Stimulated activated naive CD8-positive, alpha-beta T cell treated with anti-CD3 and anti-CD28 coated beads, Interleukin-15, Interleukin-2, amounts not matched to agents 100 U/mL and 50 U/mL, for 24 hours (primary cell): ENCODE measurements at regions not wholly inside any gene's neighbourhood (a gene's known extent, or its start where the extent isn't known, plus 50 kb on each side); places are given as distances from the start of the nearest gene placed in this dataset.

ENCODE experiments used
- ATAC-seq: fragments of 150-1000 bp; cut with Tn5 transposase; one replicate; pipeline ENCODE4 v1.10.0; 2021
- DNase-seq: peaks from one replicate; pipeline ENCODE4 v3.0.0; 2021

- no peak for ATAC-seq
Observed at GRCh38 chr16:56090076-56090475, 101.2 kb upstream of the GNAO1 start.

GRCh38 chr16:56087626-56088025 is 103.7 kb upstream of the GNAO1 start:
- DNase-seq (no peak), ATAC-seq (no peak)

More at GRCh38 chr16:56090076-56090475, 101.2 kb upstream of the GNAO1 start:
- DNase-seq, result no peak

GRCh38 chr16:56081371-56081770 is 109.9 kb upstream of the GNAO1 start:
- ATAC-seq (no peak), DNase-seq (no peak)

DNA sequence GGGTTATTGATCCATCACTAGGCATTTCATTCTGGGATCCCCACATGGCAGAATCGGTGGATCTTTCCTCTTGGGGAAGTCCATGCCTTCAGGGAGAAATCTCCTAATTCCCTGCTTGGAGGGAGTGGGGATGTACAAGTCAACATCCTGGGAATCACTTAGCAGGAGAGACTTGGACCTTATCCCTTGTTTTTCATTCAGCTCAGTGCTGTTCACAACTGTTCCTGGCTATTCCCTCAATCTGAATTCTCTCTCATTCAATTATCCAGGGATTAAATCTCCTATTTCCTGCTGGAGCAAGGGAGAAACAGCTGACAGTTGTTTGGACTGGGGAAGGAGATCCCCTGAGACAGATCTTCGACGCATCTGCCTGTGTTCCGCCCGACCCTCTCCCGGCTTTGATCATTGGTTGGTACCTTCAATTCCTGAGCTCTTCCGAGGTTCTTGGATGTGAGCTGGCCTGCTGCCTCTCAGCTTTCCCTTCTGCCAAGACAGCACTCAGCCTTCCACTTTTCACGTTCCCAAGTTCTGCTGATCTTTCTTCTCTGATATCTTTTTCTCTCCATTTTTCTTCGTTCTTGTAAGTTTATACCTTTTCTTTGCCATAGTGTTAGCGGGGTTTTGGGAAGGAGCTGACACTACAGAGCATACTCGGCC is 115.4 kb upstream of the GNAO1 start:
- no peak for ATAC-seq
- no peak for DNase-seq

GRCh38 chr16:56073508-56073907 is 117.8 kb upstream of the GNAO1 start:
- DNase-seq (no peak), ATAC-seq (no peak)

DNA sequence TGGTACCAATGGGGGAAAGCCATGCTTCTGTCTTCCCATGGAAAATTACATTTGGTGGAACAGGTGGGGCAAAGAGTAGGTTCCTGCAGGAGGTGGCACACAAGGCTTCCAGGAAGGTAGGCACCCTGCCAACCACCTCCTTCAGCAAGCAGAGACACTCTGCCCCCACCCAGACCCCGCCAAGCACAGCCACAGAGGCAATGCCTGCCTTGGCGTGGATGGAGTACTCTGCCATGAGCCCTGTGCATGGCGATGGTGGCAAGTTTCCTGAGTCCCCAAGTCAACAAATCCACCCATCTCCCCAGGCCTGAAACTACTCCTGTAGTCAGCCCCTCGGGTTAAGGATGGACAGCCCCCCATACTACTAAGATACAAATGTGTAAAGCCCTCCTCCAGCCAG is 119.2 kb upstream of the GNAO1 start:
- DNase-seq (no peak), ATAC-seq (no peak)

DNA sequence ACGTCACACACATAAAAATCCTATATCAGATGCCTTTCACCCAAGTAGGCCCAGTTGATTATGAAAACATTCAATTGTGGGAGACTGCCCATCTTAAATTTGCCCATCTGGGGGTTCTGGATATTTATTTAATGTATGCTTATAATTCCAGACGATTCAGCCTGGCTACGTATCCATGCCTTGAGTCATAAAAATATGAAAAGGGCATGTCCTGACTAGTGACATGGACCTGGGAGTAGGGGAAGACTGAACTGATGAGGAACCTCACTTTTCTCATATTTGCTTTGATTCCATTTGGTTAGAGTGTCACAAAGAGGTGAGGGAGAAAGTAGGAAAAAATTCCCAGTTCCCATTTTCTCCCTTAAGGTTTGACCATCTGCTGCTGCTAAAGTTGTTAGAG is 122.5 kb upstream of the GNAO1 start:
- DNase-seq (no peak), ATAC-seq (no peak)

DNA sequence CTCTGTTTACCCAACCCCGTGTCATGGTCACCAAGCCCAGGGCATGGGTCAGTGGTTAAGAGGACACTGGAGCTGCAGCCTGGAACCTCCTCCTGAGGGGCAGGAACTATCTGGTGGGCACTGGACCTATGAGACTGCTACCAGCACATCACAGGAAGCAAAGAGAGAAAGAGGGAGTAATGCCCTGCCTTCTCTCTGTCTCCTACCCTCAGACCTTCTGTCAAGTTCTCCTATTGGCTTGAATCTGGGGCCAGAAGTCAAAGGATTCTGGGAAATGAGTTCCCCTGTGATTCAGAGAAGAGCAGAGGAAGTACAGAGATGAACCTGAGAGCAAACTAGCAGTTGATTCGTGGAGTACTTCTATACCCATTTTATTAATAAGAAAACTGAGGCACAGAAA is 123.0 kb upstream of the GNAO1 start:
- ATAC-seq (no peak), DNase-seq (no peak)

DNA sequence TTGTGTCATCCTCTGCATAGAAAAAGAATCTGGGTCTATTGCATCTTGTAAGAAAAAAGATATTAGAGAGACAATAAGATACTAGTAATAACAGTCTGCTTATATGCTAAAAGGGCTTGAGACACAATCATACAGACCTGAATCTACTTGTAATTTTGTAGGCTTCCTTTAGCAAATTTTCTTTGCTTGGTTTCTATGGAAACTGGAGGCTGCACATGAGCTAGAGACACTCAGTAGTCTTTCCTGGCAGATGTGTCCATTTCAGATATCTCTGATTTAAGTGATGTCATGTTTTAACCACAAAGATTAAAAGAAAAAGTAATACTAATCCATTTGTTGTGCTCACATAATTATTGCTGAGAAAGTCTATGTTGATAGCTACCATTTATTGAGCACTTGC is 123.9 kb upstream of the GNAO1 start:
- DNase-seq, result no peak
- ATAC-seq, result no peak

GRCh38 chr16:56066617-56067016 is 124.7 kb upstream of the GNAO1 start:
- DNase-seq (no peak), ATAC-seq (no peak)

DNA sequence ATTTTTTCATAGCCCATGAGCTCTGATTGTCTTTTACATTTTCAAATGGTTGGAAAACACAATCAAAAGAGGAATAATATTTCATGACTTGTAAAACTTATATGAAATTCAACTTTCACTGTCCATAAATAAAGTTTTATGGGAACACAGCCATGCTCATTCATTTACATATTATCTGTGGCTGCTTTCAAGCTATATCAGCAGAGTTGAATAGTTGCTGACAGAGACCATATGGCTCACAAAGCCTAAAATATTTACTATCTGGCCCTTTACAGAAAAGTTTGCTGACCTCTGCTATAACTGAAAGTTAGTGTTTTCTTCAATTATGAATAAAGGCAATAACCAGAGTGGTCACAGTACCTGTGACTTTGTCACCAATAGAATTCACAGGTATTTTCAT is 128.2 kb upstream of the GNAO1 start:
- no peak for ATAC-seq

DNA sequence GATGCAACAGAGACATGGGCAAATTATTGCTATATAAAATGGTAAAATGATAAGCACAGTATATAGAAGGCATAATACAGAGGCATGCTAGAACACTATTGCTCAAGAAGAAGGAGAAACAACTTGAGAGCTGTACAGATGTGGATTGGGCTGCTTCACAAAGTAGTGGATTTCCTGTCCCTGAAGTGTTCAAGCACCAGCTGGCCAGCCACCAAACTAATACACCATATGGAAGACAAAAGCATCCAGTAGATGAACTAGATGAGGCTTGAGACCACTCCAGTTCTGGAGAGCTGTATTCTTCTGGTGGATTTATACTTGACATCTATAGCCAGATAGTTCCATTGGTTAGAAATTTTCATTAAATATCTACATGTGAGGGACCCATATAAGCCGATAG is 134.1 kb upstream of the GNAO1 start:
- no peak for ATAC-seq
- DNase-seq, result no peak

More for the DNA sequence above, 128.2 kb upstream of the GNAO1 start:
- no peak for DNase-seq

DNA sequence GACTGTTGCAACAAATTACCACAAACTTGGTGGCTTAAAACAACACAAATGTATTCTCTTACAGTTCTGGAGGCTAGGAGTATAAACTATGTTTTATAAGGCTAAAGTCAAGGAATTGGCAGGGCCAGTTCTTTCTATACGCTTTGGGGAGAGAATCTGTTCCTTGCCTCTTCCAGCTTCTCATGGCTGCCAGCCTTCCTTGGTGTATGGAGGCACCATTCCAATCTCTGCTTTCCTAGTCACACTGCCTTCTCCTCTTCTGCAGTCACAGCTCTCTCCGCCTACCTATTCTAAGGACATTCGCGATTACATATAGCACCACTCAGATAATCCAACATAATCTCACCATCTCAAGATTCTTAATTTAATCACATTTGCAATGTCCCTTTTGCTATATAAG is 140.4 kb upstream of the GNAO1 start:
- ATAC-seq, result no peak
- no peak for DNase-seq

- ATAC-seq (peak; percentile 32), DNase-seq (no peak)
Observed at GRCh38 chr16:56048425-56049105, 142.7 kb upstream of the GNAO1 start.

DNA sequence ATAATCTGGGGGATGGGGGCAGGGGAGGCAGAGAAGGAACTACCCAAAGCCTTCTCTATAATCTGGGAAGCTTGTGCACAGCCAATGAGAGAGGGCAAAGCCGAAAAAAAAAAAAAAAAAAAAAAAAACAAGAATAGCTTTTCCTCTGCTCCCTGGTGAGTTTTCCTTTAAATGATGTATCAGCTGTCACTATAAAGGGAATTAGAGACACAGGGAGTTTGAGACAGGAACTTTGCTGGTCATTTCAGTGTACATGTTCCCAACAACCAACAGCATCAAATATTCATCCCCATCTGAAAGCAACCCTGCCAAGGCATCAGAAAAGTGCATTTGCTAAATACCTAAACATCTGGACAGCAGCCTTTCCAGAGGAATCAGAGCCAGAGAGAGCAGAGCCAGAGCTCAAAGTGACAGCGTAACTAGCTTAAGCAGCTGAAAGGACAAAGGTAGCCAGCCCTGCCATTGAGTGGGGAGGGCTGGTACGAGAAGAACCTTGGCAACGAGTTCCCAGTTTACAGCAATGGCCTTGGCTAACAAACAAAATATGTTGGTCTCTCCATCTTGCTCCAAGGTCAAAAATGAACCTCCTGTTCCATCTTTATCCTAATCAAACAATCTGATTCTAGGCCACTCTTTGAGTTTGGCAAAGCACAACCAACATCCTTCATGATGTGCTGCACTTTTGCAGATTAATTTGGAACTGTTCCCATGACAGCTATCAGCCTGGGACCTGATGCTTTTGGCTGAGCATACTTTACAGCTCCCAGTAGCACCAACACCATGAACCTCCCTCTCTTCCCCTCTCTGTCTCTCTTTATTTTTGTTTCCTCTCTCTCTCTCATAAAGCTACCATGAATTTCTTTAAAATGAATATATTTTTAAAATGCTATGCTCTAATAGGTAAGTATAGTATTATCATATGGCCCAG is 143.7 kb upstream of the GNAO1 start:
- DNase-seq, result no peak
- ATAC-seq, result no peak

- no peak for ATAC-seq
Observed at GRCh38 chr16:56042416-56042815, 148.9 kb upstream of the GNAO1 start.

DNA sequence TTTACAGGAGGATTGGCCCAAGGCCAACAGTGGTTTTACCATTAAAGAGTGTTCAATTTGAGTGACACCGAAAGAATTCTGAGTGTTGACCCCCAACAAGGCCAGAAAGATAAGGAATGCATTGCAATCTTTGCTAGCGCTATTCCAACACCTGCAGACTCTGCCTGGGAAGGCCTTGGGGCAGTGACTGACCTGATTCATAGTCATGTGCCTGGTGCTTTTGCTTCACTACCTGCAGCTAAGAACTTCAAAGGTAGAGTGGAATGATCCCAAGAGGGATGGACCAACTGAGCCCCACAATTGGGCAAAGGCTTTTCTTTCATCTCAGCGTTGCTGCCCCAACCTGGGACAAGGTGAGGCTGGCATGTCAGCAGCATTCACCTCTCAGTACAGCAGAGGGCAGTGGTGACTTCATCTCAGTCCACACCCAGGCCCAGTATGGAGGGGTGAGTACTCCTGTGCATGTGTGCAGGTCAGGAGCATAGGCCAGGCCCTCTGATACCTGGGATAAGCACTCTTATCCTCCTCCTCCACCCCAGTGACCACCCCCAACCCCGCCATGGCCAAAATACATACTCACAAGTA is 149.6 kb upstream of the GNAO1 start:
- ATAC-seq (peak; percentile 28), DNase-seq (peak; percentile 25)

More at GRCh38 chr16:56042416-56042815, 148.9 kb upstream of the GNAO1 start:
- no peak for DNase-seq

GRCh38 chr16:56038564-56039098 is 152.7 kb upstream of the GNAO1 start:
- no peak for ATAC-seq
- DNase-seq, result no peak

GRCh38 chr16:56032072-56032471 is 156.9 kb upstream of the CES5A start:
- DNase-seq, result no peak

GRCh38 chr16:56029026-56029425 is 153.9 kb upstream of the CES5A start:
- DNase-seq, result no peak
- ATAC-seq, result no peak

More at GRCh38 chr16:56032072-56032471, 156.9 kb upstream of the CES5A start:
- ATAC-seq, result no peak

DNA sequence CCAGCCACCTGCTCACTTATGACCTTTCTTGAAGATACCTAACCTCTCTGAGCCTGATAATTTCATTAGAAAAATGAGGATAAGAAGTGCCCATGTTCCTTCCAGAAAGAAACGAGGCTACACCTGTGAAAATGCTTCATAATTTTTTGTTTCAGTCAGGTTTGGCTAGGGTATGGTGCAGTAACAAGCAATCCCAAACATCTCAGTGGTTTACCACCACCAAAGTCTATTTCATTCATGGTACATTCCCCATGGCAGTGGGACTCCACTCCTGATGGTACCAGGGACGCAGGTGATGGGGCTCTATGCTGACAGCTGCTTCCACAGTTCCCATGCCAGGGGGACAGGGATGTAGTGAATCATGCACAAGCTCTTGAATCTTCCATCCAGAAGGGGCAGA is 147.6 kb upstream of the CES5A start:
- no peak for DNase-seq
- no peak for ATAC-seq

DNA sequence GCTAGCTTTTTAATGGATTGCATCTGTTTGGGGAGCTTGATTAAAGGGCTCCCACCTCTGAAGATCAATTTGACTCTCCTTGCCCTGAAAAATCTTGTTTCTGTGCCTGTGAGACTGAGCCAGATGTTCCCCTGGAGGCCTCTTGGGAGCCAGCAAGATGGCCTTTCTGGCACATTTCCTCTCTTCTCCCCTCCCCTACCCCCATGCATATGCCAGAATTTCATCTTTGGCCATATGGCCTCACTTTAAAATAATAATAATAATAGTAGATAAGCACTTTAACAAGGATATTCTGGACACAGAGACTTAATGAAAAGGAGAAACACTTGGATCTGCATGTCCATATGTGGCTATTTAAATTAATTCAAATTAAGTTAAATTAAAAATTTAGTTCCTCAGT is 144.1 kb upstream of the CES5A start:
- DNase-seq, result no peak
- ATAC-seq, result no peak
